GM18507 (cell line): ENCODE measurements at regions not wholly inside any gene's neighbourhood (a gene's known extent, or its start where the extent isn't known, plus 50 kb on each side); places are given as distances from the start of the nearest gene placed in this dataset.
"Not testable (repeated sequence)": the region's sequence is repeated elsewhere in the genome, so short reads cannot be mapped to it uniquely, and the experiment has no call there.

ENCODE experiments used
- DNase-seq: peaks from one replicate; pipeline ENCODE4 v3.0.0; 2011; ENCODE audit warnings: low read depth; ENCODE audit not compliant: insufficient read length; ENCODE audit errors: extremely low spot score
- FAIRE-seq: peaks from 2 replicates; lab custom pipeline; 2011; peaks lifted over from hg19 to GRCh38; lab: Jason Lieb, UNC

DNA sequence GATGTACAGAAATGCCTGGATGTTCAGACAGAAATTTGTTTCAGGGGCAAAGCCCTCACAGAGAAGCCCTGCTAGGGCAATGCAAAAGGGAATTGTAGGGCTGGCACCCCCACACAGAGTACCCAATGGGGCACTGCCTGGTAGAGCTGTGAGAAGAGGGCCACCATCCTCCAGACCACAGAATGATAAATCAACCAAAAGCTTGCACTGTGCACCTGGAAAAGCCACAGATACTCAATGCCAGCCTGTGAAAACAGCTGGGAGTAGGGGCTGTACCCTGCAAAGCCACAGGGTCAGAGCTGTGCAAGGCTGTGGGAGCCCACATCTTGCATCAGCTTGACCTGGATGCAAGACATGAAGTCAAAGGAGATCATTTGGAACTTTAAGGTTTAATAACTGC is 477.9 kb upstream of the NECTIN3 start:
- DNase-seq (no peak), FAIRE-seq (no peak)

DNA sequence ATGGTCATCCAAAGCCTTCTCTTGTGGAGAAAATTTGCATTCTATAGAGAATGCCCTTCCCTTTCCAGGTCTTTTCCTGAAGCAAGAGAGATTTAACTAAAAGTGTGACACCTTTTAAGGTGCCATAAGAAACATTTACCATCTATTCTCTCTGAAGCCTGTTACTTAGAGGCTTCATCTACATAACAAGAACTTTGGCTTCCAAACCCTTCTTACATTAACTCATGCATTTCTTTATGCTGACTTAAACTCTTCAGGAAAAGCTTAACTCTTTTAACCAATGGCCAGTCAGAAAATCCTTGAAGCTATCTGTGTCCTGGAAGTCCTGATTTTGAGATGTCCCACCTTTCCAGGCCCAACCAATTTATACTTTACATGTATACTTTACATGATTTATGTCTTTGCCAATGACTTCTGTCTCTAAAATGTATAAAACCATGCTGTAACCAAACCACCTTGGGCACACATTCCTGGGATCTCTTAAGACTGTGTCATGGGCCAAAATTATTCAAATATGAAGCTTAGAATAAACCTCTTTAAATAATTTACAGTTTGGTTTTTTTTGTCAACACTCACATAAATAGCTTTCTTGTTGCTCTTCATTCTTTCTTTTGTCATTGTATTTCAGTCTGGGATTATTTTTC is 472.6 kb upstream of the NECTIN3 start:
- no peak for DNase-seq
- FAIRE-seq, result no peak

DNA sequence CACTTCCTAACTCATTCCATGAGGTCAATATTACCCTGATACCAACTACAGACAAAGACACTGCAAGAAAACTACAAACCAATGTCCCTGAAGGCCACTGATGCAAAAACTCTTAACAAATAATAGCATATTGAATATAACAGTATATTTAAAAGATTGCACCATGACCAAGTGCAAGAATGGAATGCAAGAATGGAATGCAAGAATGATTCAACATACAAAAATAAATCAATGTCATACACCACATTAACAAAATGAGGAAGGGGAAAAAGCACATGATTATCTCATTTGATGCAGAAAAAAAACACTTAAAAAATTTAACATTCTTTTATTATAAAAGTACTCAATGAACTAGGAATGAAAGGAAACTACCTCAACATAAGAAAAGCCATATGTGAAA is 463.1 kb upstream of the NECTIN3 start:
- FAIRE-seq, result no peak
- no peak for DNase-seq

DNA sequence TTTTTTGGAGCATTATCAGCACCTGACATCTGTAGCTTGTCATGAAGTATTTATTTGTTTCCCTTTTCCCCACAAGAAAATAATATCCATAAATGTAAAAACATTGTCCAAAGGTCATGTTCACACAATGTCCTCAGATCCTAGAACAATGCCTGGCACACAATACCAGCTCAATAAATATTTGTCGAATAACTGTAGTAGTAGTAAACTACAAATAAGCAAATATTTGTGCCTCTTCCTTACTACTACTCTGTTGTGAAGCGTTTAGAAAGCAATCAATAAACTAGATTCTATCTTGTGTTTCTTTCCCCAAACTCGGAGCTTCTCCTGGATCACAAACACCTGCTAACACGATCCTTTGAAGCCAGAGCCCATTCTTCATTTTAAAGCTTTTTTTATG is 459.6 kb upstream of the NECTIN3 start:
- DNase-seq (no peak), FAIRE-seq (no peak)

DNA sequence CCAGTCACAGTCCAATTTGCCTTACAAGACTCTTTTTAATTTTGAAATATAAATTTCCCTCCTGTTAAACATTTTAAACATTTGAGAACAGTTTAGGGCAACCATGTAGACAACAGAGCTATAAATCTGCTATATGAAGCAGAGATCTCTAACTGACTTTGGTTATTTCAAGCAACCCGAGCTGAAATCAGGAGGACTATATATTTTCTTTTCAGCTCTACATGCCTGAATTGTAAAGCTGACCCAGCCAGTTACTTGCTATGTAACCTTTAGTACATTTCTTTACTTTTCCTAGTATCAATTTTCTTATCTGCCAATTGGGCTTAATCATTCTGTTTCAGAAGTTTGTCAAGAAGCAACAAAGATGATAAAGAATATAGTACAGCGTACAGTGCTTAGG is 457.4 kb upstream of the NECTIN3 start:
- FAIRE-seq, result no peak
- DNase-seq, result no peak

DNA sequence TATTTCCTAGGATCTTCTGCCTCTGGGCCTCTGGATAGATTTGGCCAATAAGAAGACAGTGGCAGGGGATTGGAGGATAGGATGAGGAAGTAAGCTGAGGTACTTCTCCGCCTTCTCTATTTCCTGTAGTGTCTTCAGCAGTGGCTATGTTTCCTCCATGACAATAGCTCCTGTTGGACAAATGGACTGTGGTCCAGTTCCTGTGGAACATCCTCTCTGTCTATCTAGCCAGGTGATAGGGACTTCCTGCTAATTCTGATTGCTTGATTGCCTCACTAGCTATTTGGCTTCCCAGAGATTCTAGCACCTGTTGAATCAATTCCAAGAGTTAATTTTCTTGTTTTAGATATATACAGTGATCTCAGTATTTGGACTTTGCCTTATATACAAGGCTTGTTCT is 456.2 kb upstream of the NECTIN3 start:
- DNase-seq (no peak), FAIRE-seq (no peak)

DNA sequence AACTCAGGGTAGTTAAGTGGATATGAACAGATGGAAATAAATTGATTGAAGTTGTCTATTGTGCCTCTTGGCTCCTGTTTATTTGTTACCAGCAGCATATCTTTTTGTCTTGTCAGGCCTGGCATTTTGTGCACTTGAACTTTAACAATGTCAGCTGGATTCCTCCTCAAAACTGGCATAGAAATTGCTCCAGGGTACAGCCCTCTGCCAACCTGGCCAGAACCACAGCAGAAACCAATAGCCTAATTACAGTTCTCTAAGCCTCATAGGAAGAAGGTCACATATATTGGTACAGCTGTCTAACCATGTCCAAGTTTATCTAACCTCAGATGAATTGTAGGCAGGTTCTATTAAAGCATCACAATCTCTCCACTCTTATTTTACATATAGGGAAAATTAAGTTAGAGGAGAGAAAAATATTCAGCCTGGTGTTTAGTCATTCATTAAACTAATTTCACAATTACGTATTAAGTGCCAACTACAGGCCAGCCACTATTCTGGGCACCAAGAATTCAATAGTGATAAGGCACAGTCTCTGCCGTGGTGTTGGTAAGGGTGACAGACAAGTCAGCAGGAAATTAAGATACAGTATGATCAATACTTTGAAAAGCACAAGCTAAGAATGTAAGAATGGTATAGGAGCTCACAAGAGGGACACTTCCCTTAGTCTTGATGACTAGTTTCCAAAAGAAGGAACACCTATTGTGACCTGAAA is 452.9 kb upstream of the NECTIN3 start:
- FAIRE-seq (no peak), DNase-seq (no peak)

DNA sequence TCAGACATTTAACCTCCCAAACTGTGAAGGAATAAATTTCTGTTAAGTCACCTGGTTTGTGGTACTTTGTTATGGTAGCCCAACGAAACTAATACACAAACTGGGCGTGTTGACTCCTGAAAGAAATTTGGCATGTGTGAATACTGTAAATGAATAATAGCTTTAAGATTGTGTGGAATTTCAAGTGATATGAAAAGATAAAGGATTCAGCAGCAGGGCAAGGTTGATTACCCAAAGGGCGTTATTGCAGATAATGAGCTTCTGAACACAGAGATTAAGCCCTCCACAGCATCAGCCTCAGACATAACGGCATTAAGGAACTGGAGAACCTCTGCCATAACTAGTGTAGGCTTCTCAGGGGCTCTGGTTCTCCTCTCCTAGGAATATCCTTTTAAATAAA is 451.5 kb upstream of the NECTIN3 start:
- DNase-seq (no peak), FAIRE-seq (no peak)

DNA sequence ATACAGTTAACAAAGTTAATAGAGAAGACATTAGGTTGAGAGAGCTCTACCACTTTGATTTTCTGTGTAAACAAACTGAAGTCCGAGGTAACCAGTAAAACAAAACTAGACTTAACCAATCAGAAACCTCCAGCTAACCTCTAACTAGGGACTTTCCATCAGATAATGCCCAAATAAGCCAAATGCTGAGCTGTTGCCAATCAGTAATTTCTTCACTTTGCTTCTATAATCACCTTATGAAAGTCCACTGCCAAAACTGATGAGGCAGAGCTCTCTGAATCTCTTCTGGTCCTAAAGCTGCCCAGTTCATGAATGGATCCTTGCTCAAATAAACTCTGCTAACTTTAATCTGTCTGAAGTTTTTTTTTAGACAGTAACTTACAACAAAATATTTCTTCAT is 448.0 kb upstream of the NECTIN3 start:
- DNase-seq, result no peak
- FAIRE-seq, result no peak

DNA sequence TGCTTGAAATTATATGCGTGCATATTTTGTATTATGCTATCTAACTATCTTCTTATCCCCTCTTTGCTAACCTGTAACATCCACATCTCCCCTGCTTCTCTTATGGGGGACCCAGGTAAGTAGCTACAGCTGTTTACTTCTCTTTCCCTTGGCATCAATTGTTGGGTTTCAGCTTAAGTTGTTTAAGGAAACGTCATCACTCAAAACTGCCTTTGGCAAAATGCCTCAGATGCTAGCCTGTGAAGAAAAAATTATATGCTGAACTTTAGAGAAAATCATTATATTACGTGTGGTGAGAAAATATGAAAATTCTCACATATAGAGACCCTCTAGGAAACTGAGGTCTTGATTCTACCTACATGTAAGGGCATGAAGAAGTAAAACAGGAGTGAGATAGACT is 447.0 kb upstream of the NECTIN3 start:
- DNase-seq (no peak), FAIRE-seq (no peak)

DNA sequence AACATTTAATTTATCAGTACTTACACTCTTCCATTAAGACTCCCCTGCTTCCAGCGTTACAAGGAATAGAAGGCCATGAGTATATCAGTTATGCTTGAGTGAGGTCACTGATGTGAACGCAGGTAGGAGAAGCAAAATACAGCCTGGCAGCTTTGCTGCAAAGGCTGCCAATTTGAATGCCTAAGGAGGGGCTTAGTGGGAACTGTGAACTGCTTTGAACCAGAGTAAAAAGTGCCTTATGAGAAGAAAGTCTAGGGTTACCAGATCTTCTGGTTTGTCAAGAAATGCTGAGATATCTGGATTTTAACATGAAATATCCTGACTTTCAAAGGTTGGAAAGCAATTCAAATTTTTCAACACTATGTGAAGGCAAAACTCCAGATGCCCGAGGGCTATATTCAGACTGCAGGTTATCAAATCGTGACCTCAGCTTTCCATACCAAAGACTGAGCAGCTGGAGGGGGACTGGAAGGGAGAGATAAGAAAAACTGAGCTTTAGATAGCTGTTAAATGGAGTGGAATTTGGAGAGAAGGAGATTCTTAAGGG is 446.3 kb upstream of the NECTIN3 start:
- no peak for FAIRE-seq
- DNase-seq, result no peak

DNA sequence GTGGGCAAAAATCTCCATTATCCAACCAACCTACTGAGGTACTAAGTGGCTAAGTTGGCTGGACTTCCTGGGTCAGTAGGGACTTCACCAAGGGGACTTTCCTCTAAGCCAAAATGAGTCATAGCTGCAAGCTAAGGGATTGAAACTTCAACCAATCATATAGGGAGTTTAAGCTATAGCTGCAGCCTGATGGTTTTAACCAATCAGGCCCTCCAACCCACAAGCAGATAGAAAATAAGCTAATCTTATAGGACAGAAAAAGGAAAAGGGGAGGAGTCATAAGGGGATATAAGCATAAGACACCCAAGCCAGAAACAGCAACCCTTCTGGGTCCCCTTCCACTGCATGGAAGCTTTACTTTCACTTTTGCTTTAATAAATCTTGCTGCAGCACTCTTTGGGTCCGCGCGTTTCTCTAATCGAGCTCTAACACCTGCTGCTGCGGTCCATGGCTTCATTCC is 444.9 kb upstream of the NECTIN3 start:
- FAIRE-seq, DNase-seq: not testable (repeated sequence)

DNA sequence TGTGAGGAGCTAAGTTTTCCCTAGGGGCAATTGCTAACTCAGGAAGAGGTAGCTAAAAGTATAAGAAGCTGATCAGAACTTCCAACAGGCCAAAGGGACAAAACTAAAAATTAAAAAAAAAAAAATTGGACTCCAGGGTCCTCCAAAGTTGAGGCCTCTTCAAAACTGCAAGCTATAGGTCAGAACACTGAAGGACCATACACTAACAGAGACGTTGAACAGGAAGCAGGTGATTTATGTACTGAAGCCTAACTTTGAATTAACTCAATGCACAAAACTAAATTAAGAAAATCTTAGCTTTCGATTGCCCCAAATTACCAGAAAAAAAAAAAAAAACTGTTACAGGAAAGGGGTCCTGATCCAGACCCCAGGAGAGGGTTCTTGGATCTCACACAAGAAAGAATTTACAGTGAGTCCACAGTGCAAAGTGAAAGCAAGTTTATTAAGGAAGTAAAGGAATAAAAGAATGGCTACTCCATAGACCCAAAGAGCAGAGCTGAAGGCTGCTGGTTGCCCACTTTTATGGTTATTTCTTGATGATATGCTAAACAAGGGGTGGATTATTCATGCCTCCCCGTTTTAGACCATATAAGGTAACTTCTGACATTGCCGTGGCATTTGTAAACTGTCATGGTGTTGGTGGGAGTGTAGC is 442.8 kb upstream of the NECTIN3 start:
- FAIRE-seq (no peak), DNase-seq (no peak)

DNA sequence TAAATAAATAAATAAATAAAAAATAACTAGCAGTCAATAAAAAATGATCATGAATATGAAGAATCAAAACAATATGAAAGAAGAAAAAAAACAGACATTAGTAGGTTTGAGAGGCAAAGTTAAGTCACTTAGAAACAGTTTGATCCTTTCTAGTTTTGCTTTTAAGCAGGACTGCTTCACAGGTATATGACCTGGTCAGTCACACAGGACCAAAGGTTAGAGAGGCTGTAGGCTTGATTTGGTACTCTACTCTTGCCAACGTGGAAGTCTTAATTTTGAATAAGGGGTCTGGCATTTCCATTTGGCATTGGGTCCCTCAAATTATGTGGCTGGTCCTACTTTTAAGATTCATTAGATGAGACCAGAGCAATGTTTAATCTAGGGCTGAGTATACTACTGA is 441.7 kb upstream of the NECTIN3 start:
- DNase-seq (no peak), FAIRE-seq (no peak)

DNA sequence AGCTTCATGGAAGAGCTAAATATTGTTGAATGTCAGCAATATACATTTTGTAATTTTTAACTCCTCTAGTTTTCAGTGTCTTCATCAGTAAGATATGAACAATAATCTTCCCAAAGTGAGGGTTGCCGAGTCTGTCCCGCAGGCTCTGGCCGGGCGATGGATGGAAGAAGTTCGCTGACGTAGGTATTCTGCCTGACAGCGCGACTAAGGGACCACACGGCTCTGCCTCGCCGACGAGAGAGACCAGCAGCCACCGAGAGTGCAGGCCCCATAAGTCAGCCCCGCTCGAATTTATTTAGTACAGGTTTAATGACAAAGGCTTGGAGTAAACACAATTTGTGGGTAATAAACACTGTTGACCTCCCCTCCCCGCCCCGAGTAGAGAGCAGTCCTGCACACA is 427.4 kb upstream of the NECTIN3 start:
- no peak for DNase-seq
- FAIRE-seq, result no peak

DNA sequence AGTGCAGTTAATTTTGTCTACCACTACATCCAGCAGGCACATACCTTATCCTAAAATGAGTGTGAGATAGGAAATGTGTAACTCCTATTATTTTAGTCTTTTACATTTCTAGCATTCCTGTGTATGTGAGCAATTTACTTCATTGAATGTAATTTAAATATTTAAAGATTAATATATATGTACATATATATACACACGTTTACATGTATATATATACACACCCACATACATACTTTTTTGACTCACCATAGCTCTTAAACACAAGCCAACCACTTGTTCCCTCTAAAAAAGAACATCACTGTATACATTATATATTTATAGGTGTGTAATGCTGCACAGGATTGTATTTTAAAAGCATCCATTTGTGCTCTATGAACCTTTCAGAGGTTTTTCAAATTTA is 425.6 kb upstream of the NECTIN3 start:
- DNase-seq (no peak), FAIRE-seq (no peak)

DNA sequence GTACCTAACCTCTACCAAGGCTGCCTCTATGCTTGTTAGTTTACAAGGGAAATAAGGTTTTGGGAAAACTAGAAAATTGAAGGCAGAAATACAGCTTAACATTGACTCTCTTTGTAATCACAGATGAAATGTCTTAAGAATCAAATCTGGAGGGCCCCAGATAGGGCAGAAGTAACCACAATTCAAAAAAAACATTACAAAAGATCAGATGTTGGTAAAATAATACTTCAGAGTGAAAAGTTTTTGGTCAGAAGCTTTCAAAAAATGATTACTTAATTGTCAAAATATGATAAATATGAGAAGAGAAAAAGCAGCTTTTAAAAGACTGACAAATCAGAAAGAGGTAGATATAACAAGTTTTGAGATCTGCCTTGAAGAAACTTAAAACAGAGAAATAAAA is 425.1 kb upstream of the NECTIN3 start:
- DNase-seq, result no peak
- FAIRE-seq, result no peak

DNA sequence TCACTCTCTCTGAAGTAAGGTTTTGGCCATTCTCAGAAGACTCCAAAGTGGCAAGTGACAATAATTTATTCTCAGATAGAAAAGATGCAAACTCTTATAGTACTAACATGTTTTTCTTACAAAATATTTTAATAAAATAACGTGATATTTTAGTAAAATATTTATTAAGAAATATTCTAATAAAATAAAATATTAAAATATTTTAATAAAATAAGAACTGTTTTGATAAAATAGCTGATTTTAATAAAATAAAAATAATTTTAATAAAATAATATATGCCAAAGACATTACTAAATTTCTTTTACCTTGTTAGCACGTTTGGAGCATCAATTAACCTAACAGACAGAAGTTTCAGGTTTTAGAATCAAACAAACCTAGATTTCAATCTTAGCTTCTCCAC is 424.0 kb upstream of the NECTIN3 start:
- FAIRE-seq, result no peak
- no peak for DNase-seq

DNA sequence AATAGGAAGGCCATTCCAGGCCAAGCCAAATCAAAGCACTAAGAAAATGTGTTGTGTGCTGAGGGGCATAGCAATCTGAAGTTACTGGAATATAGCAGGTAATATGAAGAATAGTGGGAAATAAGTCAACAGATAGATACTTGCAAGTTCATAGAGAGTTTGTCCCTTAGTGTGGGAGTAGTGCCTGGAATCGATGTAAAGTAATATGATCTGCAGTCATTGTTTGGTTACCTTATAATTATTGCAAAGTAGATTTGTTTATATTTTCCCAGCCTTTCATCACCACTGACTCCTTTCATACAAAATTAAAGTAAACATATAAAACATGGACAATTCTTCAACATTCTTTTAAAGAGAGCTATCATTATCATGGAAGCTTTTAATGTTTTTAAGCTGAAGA is 420.9 kb upstream of the NECTIN3 start:
- FAIRE-seq, result no peak
- no peak for DNase-seq

DNA sequence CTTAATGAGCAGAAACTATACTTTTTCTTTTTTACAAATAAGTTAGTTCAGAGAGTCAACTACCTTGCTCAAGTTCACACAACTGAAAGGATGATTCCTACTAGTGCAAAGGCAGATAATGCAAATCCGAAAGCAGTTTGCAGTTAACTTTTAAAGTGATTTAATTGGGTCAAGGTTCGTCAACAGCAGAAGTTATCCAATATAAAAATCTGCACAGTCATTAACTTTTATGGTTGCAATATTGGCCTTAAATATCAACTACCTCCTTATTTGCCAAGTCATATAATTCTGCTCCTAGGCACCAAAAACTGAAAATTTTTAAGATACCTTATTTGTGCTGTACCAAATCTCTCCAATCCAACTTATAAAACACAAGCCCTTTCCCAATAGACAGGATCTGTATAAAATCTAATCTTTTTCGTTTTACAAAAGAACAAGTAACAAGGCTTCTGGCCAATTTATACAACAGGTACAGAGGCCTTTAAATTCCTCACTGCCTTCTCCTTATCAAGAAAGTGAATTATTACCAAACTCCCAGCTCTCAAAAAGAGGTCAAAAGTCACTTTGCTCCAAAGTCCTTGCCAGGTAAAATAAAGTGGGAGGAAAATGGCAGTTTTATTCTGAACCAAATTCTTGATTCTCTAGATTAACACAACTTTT is 416.6 kb upstream of the NECTIN3 start:
- FAIRE-seq (no peak), DNase-seq (no peak)
